Kidney (tissue), 13 donors: ENCODE measurements at regions not wholly inside any gene's neighbourhood (a gene's known extent, or its start where the extent isn't known, plus 50 kb on each side); places are given as distances from the start of the nearest gene placed in this dataset.
"Not testable (repeated sequence)": the region's sequence is repeated elsewhere in the genome, so short reads cannot be mapped to it uniquely, and the experiment has no call there.

Source experiments
- DNase-seq, 5 donors: peaks; one replicate each; pipeline ENCODE4 v3.0.0-alpha.2; 2013 to 2020
- FAIRE-seq: peaks from 2 replicates; lab custom pipeline; 2012; peaks lifted over from hg19 to GRCh38; lab: Jason Lieb, UNC
- H3K27ac ChIP-seq, 2 donors: one replicate each; pipeline ENCODE4 v1.7.0; 2013; ENCODE audit warnings: low read depth in 2 of 2, low read length in 2 of 2, inconsistent platforms in 1 of 2
- H3K27me3 ChIP-seq: one replicate; pipeline ENCODE4 v1.7.1; 2013; ENCODE audit warnings: low read length, inconsistent platforms; ENCODE audit not compliant: control insufficient read depth, insufficient read depth
- H3K36me3 ChIP-seq, 3 donors: one replicate each; pipeline versions ENCODE4 v1.7.0 to v1.7.1; 2013; ENCODE audit warnings: low read length in 3 of 3, control low read depth in 1 of 3, inconsistent platforms in 1 of 3; ENCODE audit not compliant: insufficient read depth in 3 of 3, control insufficient read depth in 2 of 3
- H3K4me1 ChIP-seq, 3 donors: one replicate each; pipeline versions ENCODE4 v1.7.0 to v1.7.1; 2013; ENCODE audit warnings: low read length in 3 of 3, inconsistent platforms in 1 of 3, low read depth in 1 of 3; ENCODE audit not compliant: control insufficient read depth in 2 of 3, insufficient read depth in 2 of 3
- H3K4me3 ChIP-seq, 3 donors: one replicate each; pipeline versions ENCODE4 v1.7.0 to v1.8.1; 2013; ENCODE audit warnings: low read length in 3 of 3, control low read depth in 1 of 3, inconsistent platforms in 1 of 3
- H3K9ac ChIP-seq, 3 donors: one replicate each; pipeline versions ENCODE4 v1.7.0 to v1.7.1; 2013; ENCODE audit warnings: low read length in 3 of 3, control low read depth in 1 of 3, inconsistent platforms in 1 of 3
- H3K9me3 ChIP-seq, 3 donors: one replicate each; pipeline versions ENCODE4 v1.7.0 to v1.7.1; 2013; ENCODE audit warnings: low read length in 3 of 3, control low read depth in 1 of 3, inconsistent platforms in 1 of 3; ENCODE audit not compliant: control insufficient read depth in 2 of 3, insufficient read depth in 1 of 3
- intact Hi-C: fragments of 100-400 bp; cut with DNase I; formaldehyde crosslinking; loops from one replicate; pipeline ENCODE4 v1.11.1; 2022
- TF ChIP-seq, protein P1 (sequence below): IDR thresholded peaks from 3 replicates; pipeline ENCODE4 v1.5.1; 2012; ENCODE audit warnings: mild to moderate bottlenecking, moderate library complexity, borderline replicate concordance; ENCODE audit not compliant: insufficient read depth; ENCODE audit errors: extremely low read depth
- donor health status: control.
- donor health status: control.
- donor health status: control.
- donor health status: control.
- donor health status: control.
- donor health status: DM: yes; HTN: yes; CAD: no.
- donor health status: Normal renal cell carcinoma (clear cell type).

- no peak overlapping the region for H3K27ac ChIP-seq
- no peaks in the 10 kb centered on the region for H3K36me3 ChIP-seq
- FAIRE-seq, result no peak
- H3K4me1 ChIP-seq, result no peaks in the 10 kb centered on the region
- intact Hi-C loops, result no loop called here
- H3K9me3 ChIP-seq, result no peaks in the 10 kb centered on the region
- no peaks in the 10 kb centered on the region for H3K27me3 ChIP-seq
- no peak for DNase-seq
- H3K4me3 ChIP-seq, result no peak overlapping the region
- TF ChIP-seq, protein P1, sequence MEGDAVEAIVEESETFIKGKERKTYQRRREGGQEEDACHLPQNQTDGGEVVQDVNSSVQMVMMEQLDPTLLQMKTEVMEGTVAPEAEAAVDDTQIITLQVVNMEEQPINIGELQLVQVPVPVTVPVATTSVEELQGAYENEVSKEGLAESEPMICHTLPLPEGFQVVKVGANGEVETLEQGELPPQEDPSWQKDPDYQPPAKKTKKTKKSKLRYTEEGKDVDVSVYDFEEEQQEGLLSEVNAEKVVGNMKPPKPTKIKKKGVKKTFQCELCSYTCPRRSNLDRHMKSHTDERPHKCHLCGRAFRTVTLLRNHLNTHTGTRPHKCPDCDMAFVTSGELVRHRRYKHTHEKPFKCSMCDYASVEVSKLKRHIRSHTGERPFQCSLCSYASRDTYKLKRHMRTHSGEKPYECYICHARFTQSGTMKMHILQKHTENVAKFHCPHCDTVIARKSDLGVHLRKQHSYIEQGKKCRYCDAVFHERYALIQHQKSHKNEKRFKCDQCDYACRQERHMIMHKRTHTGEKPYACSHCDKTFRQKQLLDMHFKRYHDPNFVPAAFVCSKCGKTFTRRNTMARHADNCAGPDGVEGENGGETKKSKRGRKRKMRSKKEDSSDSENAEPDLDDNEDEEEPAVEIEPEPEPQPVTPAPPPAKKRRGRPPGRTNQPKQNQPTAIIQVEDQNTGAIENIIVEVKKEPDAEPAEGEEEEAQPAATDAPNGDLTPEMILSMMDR, result no peak
- H3K9ac ChIP-seq, result no peak overlapping the region
These were observed 248.1 kb downstream of the ASXL3 start for GRCh38 chr18:33826151-33826550.

DNA sequence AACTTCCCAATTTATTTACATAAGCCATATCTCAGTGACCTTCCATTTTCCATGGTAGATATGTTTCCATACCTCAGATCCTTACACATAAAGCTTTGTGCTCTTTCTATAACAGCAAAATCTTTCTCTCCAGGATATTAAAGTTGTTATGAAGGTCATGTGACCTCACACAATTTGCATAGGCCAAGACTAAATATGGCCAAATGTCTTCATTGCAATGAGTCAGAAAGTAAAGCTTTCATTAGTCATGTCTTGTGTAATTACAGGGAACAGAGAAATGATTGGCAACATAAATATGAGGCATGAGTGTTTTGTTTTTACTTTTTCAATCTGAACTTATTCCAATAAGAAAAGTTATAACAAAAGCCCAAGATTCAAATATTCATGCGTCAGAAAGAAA is 243.5 kb downstream of the ASXL3 start:
- H3K27me3 ChIP-seq, result no peaks in the 10 kb centered on the region
- no peak overlapping the region for H3K27ac ChIP-seq
- intact Hi-C loops, result no loop called here
- H3K36me3 ChIP-seq, result no peaks in the 10 kb centered on the region
- H3K4me3 ChIP-seq, result no peak overlapping the region
- TF ChIP-seq, protein P1, result no peak
- peaks cover 0 to 3% (median 0%) of the 10 kb centered on the region in 3 donors for H3K9me3 ChIP-seq
- FAIRE-seq (no peak), DNase-seq (no peak)
- no peaks in the 10 kb centered on the region for H3K4me1 ChIP-seq
- H3K9ac ChIP-seq, result no peak overlapping the region

DNA sequence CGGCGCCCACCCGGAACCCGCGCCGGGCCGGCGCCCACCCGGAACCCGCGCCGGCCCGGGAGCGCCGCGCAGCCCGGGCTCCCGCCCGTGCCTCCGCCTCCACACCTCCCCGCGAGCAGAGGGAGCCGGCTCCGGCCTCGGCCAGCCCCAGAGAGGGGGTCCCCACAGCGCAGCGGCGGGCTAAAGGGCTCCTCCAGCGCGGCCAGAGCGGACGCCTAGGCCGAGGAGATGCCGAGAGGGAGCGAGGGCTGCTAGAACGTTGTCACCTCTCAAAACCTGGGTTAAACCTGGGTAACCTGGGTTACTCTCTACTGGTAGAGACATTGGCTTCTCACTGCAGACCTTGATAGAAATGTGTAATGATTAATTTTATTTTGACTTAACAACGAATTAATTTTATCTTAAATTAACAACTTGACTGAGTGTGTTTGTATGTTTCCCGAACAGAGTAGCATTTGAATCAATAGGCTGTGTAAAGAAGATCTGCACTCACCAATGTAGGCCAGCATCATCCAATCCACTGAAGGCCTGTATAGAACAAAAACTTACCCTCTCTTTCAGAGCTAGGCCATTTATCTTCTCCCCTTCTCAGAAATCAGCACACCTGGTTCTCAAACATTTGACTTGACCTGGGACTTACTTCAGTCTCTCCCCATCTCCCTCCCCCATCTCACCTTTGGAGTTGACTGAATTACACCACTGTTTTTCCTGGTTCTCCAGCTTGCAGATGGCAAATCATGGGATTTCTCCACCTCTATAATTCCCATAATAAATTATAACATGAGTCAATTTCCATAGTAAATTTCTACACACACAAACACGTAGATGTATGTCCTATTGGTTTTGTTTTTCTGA is 242.7 kb downstream of the ASXL3 start:
- no peak overlapping the region for H3K4me3 ChIP-seq

GRCh38 chr18:33819692-33820343 is 241.8 kb downstream of the ASXL3 start:
- H3K4me3 ChIP-seq, H3K9ac ChIP-seq, FAIRE-seq, H3K27me3 ChIP-seq, H3K27ac ChIP-seq, H3K4me1 ChIP-seq, H3K9me3 ChIP-seq, DNase-seq, intact Hi-C loops, H3K36me3 ChIP-seq: not testable (repeated sequence)

More for the DNA sequence above, 242.7 kb downstream of the ASXL3 start:
- Histone ChIP-seq H3K9ac (no peak overlapping the region), H3K4me1 (no peaks in the 10 kb centered on the region), H3K27ac (no peak overlapping the region), H3K36me3 (no peaks in the 10 kb centered on the region), H3K9me3 (peaks cover 0 to 3% (median 0%) of the 10 kb centered on the region in 3 donors), H3K27me3 (no peaks in the 10 kb centered on the region)
- FAIRE-seq (no peak), DNase-seq (peak in 3 of 5 donors; percentile 17 to 74 (median 26))
- TF ChIP-seq, protein P1, result no peak
- intact Hi-C loops, result no loop called here
